GM12891 (cell line): ENCODE measurements at regions not wholly inside any gene's neighbourhood (a gene's known extent, or its start where the extent isn't known, plus 50 kb on each side); places are given as distances from the start of the nearest gene placed in this dataset.

Experiments
- PAX5 ChIP-seq: IDR thresholded peaks from 2 replicates; pipeline ENCODE4 v1.6.1; 2011; ENCODE audit warnings: low read length, moderate library complexity, mild to moderate bottlenecking; ENCODE audit not compliant: insufficient read depth, severe bottlenecking
- POLR2A ChIP-seq: IDR thresholded peaks from 2 replicates; pipeline ENCODE4 v1.6.1; 2011; ENCODE audit warnings: low read depth, low read length, control low read depth
- POLR2AphosphoS5 ChIP-seq: IDR thresholded peaks from 2 replicates; pipeline ENCODE4 v1.6.1; 2011; ENCODE audit warnings: low read depth, low read length, control low read depth
- POU2F2 ChIP-seq: IDR thresholded peaks from 2 replicates; pipeline ENCODE4 v1.6.1; 2011; ENCODE audit warnings: low read depth, mild to moderate bottlenecking, control low read depth, low read length, moderate library complexity
- TAF1 ChIP-seq: IDR thresholded peaks from 2 replicates; pipeline ENCODE4 v1.6.1; 2011; ENCODE audit warnings: low read depth, low read length, control low read depth

DNA sequence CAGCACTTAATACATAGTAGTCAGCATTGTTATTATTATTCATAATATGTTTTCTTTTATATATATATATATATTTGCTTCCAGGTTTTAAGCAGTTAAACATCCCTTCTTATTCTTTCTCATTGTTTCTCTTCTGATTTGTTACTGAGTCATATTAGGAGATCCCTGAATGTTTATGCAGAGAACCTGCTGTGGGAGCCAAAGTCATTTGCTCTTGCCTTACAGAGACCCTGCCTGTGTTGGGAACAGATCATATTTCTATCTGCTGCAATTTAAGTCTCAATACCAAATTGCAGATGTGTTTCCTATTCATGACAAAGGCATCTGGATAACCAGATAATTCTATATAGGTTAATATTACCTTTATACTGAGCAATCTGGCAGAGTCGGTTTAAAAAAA lies 323.0 kb upstream of the UMPS start:
- TF ChIP-seq POLR2A (no peak), POLR2AphosphoS5 (no peak), PAX5 (no peak), POU2F2 (no peak), TAF1 (no peak)
